SK-N-SH treated with all-trans-retinoic acid at 6 μM for 48 hours (cell line): ENCODE measurements at regions not wholly inside any gene's neighbourhood (a gene's known extent, or its start where the extent isn't known, plus 50 kb on each side); places are given as distances from the start of the nearest gene placed in this dataset.

Source experiments
- ATAC-seq: fragments of 200-7000 bp; cut with Tn5 transposase; 3 replicates; pipeline ENCODE4 v1.9.1; 2020; ENCODE audit warnings: mild to moderate bottlenecking, moderate library complexity
- ARNTL ChIP-seq: fragments of 450-650 bp; formaldehyde crosslinking; IDR thresholded peaks from 2 replicates; pipeline ENCODE4 v1.5.0; 2020; ENCODE audit warnings: low read depth, mild to moderate bottlenecking, moderate library complexity, borderline replicate concordance
- CSDC2 ChIP-seq: fragments of 250-450 bp; sonication (Bioruptor Pico); IDR thresholded peaks from 2 replicates; pipeline ENCODE4 v1.5.0; 2020; ENCODE audit warnings: mild to moderate bottlenecking, moderate library complexity
- GLIS3 ChIP-seq: fragments of 250-450 bp; sonication (Bioruptor Pico); IDR thresholded peaks from 2 replicates; pipeline ENCODE4 v1.5.0; 2020; ENCODE audit warnings: mild to moderate bottlenecking, moderate library complexity
- ISL1 ChIP-seq: fragments of 250-450 bp; sonication (Bioruptor Pico); IDR thresholded peaks from 2 replicates; pipeline ENCODE4 v2.1.2; 2022; ENCODE audit warnings: mild to moderate bottlenecking, moderate library complexity
- OSR1 ChIP-seq: fragments of 250-450 bp; sonication (Bioruptor Pico); IDR thresholded peaks from 2 replicates; pipeline ENCODE4 v1.8.0; 2022; ENCODE audit warnings: moderate library complexity, mild to moderate bottlenecking, inconsistent platforms
- PPARA ChIP-seq: fragments of 250-450 bp; sonication (Bioruptor Pico); IDR thresholded peaks from 2 replicates; pipeline ENCODE4 v1.5.0; 2020; ENCODE audit warnings: mild to moderate bottlenecking, borderline replicate concordance
- RARB ChIP-seq: fragments of 250-450 bp; sonication (Bioruptor Pico); IDR thresholded peaks from 2 replicates; pipeline ENCODE4 v1.8.0; 2021; ENCODE audit warnings: mild to moderate bottlenecking, moderate library complexity
- SNAI2 ChIP-seq: fragments of 250-450 bp; sonication (Bioruptor Pico); IDR thresholded peaks from 2 replicates; pipeline ENCODE4 v1.5.0; 2020; ENCODE audit warnings: mild to moderate bottlenecking, moderate library complexity
- TCF4 ChIP-seq: fragments of 250-450 bp; sonication (Bioruptor Pico); IDR thresholded peaks from 2 replicates; pipeline ENCODE4 v1.8.0; 2021; ENCODE audit warnings: mild to moderate bottlenecking, moderate library complexity, borderline replicate concordance
- TOX ChIP-seq: fragments of 250-450 bp; sonication (Bioruptor Pico); IDR thresholded peaks from 2 replicates; pipeline ENCODE4 v1.8.0; 2021; ENCODE audit warnings: mild to moderate bottlenecking, moderate library complexity, borderline replicate concordance
- ZC3H10 ChIP-seq: fragments of 250-450 bp; sonication (Bioruptor Pico); IDR thresholded peaks from 2 replicates; pipeline ENCODE4 v1.5.1; 2021; ENCODE audit warnings: mild to moderate bottlenecking, moderate library complexity
- ZFP3 ChIP-seq: fragments of 250-450 bp; sonication (Bioruptor Pico); IDR thresholded peaks from 2 replicates; pipeline ENCODE4 v1.5.0; 2020; ENCODE audit warnings: mild to moderate bottlenecking, moderate library complexity
- ZFP30 ChIP-seq: fragments of 450-650 bp; formaldehyde crosslinking; IDR thresholded peaks from 2 replicates; pipeline ENCODE4 v1.5.0; 2022; ENCODE audit warnings: mild to moderate bottlenecking, moderate library complexity
- ZNF565 ChIP-seq: fragments of 450-650 bp; formaldehyde crosslinking; conservative IDR thresholded peaks from 2 replicates; pipeline ENCODE4 v1.5.0; 2020; ENCODE audit warnings: low read depth, mild to moderate bottlenecking, moderate library complexity
- ZNF70 ChIP-seq: fragments of 450-650 bp; formaldehyde crosslinking; IDR thresholded peaks from 2 replicates; pipeline ENCODE4 v1.5.0; 2020; ENCODE audit warnings: mild to moderate bottlenecking, moderate library complexity
- ZNF8 ChIP-seq: fragments of 450-650 bp; formaldehyde crosslinking; IDR thresholded peaks from 2 replicates; pipeline ENCODE4 v1.5.0; 2020; ENCODE audit warnings: mild to moderate bottlenecking, moderate library complexity
- TF ChIP-seq, protein P1 (sequence below): fragments of 250-450 bp; sonication (Bioruptor Pico); IDR thresholded peaks from 2 replicates; pipeline ENCODE4 v1.5.1; 2020; ENCODE audit warnings: low read depth, mild to moderate bottlenecking, moderate library complexity
- TF ChIP-seq, protein P2 (sequence below): fragments of 250-450 bp; sonication (Bioruptor Pico); IDR thresholded peaks from 2 replicates; pipeline ENCODE4 v1.5.0; 2020; ENCODE audit warnings: mild to moderate bottlenecking, moderate library complexity
- TF ChIP-seq, protein P3 (sequence below): fragments of 250-450 bp; sonication (Bioruptor Pico); IDR thresholded peaks from 2 replicates; pipeline ENCODE4 v1.8.0; 2021; ENCODE audit warnings: low read depth, mild to moderate bottlenecking, moderate library complexity, borderline replicate concordance

DNA sequence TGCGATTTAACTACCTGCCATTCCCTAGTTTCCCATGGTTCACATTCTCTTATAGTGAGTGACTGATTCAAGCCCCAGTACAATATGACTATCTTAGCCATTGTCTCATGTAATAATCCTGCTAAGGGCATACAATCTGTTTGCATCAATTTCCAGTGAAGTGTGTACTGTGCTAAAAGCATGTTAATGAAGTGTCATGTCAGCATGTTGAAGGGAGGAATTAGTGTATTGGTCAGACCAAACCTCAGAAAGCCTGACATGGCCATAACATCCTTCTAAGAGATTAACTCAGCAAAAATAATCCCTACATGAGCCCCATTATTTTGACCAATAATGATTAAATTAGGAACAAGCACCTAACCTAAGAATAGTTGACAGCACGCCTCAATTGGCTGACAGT lies 442.4 kb downstream of the ENC1 start (continued):
- TF ChIP-seq, protein P1, sequence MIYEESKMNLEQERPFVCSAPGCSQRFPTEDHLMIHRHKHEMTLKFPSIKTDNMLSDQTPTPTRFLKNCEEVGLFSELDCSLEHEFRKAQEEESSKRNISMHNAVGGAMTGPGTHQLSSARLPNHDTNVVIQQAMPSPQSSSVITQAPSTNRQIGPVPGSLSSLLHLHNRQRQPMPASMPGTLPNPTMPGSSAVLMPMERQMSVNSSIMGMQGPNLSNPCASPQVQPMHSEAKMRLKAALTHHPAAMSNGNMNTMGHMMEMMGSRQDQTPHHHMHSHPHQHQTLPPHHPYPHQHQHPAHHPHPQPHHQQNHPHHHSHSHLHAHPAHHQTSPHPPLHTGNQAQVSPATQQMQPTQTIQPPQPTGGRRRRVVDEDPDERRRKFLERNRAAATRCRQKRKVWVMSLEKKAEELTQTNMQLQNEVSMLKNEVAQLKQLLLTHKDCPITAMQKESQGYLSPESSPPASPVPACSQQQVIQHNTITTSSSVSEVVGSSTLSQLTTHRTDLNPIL (CRISPR knock-in tag): no peak
- TF ChIP-seq TOX (CRISPR knock-in tag) (no peak), GLIS3 (no peak)
- TF ChIP-seq, protein P2, sequence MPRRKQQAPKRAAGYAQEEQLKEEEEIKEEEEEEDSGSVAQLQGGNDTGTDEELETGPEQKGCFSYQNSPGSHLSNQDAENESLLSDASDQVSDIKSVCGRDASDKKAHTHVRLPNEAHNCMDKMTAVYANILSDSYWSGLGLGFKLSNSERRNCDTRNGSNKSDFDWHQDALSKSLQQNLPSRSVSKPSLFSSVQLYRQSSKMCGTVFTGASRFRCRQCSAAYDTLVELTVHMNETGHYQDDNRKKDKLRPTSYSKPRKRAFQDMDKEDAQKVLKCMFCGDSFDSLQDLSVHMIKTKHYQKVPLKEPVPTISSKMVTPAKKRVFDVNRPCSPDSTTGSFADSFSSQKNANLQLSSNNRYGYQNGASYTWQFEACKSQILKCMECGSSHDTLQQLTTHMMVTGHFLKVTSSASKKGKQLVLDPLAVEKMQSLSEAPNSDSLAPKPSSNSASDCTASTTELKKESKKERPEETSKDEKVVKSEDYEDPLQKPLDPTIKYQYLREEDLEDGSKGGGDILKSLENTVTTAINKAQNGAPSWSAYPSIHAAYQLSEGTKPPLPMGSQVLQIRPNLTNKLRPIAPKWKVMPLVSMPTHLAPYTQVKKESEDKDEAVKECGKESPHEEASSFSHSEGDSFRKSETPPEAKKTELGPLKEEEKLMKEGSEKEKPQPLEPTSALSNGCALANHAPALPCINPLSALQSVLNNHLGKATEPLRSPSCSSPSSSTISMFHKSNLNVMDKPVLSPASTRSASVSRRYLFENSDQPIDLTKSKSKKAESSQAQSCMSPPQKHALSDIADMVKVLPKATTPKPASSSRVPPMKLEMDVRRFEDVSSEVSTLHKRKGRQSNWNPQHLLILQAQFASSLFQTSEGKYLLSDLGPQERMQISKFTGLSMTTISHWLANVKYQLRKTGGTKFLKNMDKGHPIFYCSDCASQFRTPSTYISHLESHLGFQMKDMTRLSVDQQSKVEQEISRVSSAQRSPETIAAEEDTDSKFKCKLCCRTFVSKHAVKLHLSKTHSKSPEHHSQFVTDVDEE (CRISPR knock-in tag): no peak
- TF ChIP-seq, all 23 proteins: peak for 0

DNA sequence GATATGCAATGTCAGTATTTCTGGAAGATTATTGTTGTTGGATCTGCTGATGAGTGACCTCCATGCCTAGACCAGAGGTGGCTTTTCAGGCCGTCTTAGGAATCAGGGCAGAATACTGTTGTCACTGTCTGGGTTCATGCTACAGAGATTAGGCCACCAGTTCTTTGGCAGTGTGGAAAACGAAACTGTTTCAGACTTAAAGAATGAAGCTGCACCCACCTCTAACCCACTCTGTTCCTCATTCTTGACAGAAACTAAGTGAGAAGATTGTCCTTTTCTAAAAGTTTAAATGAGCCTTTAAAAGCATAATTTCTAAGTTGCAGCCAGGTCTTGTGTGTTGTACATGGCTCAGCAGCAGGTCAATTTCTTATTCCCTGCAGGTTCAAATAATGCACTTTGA lies 444.3 kb downstream of the ENC1 start:
- ATAC-seq: no peak

DNA sequence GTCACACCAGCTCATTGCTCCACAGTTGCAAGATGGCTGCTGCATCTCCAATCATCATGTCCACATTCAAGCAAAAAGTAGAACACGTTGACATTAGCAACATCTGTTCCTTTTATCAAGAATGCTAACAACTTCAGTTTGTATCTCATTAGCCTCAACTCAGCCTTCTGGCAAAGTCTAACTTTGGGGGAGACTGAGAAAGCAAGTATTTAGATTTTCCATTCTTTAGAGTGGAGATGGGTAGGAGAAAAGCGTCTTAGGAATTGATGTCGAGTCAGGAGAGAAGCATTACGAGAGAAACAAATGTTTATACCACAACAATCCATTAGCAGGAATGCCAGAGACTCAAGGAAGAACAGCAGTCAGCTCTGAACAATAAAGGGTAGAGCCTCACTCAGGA lies 446.3 kb downstream of the ENC1 start:
- no peak for ATAC-seq
- TF ChIP-seq ZFP30 (CRISPR knock-in tag): no peak
- TF ChIP-seq TCF4: no peak
- no peak for TF ChIP-seq ARNTL (CRISPR knock-in tag)
- TF ChIP-seq ZNF70 (CRISPR knock-in tag): no peak
- TF ChIP-seq RARB (CRISPR knock-in tag): no peak
- TF ChIP-seq OSR1 (CRISPR knock-in tag): no peak
- TF ChIP-seq ZNF565 (CRISPR knock-in tag): no peak
- TF ChIP-seq ZC3H10 (CRISPR knock-in tag): no peak
- TF ChIP-seq ZFP3 (CRISPR knock-in tag): no peak
- TF ChIP-seq, all 23 proteins: peak for 0

More for the DNA sequence above, 444.3 kb downstream of the ENC1 start:
- TF ChIP-seq, protein P3, sequence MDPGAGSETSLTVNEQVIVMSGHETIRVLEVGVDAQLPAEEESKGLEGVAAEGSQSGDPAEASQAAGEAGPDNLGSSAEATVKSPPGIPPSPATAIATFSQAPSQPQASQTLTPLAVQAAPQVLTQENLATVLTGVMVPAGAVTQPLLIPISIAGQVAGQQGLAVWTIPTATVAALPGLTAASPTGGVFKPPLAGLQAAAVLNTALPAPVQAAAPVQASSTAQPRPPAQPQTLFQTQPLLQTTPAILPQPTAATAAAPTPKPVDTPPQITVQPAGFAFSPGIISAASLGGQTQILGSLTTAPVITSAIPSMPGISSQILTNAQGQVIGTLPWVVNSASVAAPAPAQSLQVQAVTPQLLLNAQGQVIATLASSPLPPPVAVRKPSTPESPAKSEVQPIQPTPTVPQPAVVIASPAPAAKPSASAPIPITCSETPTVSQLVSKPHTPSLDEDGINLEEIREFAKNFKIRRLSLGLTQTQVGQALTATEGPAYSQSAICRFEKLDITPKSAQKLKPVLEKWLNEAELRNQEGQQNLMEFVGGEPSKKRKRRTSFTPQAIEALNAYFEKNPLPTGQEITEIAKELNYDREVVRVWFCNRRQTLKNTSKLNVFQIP (CRISPR knock-in tag): no peak
- TF ChIP-seq RARB (CRISPR knock-in tag) (no peak), ZNF8 (CRISPR knock-in tag) (no peak), ZFP30 (CRISPR knock-in tag) (no peak), ARNTL (CRISPR knock-in tag) (no peak), PPARA (CRISPR knock-in tag) (no peak), OSR1 (CRISPR knock-in tag) (no peak), GLIS3 (no peak), ISL1 (CRISPR knock-in tag) (no peak), ZFP3 (CRISPR knock-in tag) (no peak), CSDC2 (CRISPR knock-in tag) (no peak), SNAI2 (CRISPR knock-in tag) (no peak), ZNF565 (CRISPR knock-in tag) (no peak), TOX (CRISPR knock-in tag) (no peak)
- TF ChIP-seq, protein P1 (CRISPR knock-in tag): no peak
- TF ChIP-seq, protein P2 (CRISPR knock-in tag): no peak
